Bronchial epithelial cell (primary cell): ENCODE measurements at regions not wholly inside any gene's neighbourhood (a gene's known extent, or its start where the extent isn't known, plus 50 kb on each side); places are given as distances from the start of the nearest gene placed in this dataset.

Experiments
- DNase-seq: peaks from one replicate; pipeline ENCODE4 v3.0.0-alpha.2; 2010; ENCODE audit warnings: low read depth
- FAIRE-seq: peaks from 2 replicates; lab custom pipeline; 2011; peaks lifted over from hg19 to GRCh38; lab: Jason Lieb, UNC
- H3K27me3 ChIP-seq: 2 replicates; pipeline ENCODE4 v1.5.1; 2011; ENCODE audit warnings: low read length; ENCODE audit not compliant: control insufficient read depth, insufficient read depth
- H3K36me3 ChIP-seq: 2 replicates; pipeline ENCODE4 v1.5.1; 2011; ENCODE audit warnings: low read length; ENCODE audit not compliant: control insufficient read depth, insufficient read depth
- H3K4me3 ChIP-seq: 2 replicates; pipeline ENCODE4 v1.5.1; 2011; ENCODE audit warnings: mild to moderate bottlenecking, low read depth, low read length, control low read depth
- CTCF ChIP-seq: IDR thresholded peaks from 2 replicates; pipeline ENCODE4 v1.5.1; 2011; ENCODE audit warnings: mild to moderate bottlenecking, moderate library complexity, low read length, control low read depth, inconsistent platforms; ENCODE audit not compliant: insufficient read depth, severe bottlenecking

- FAIRE-seq (no peak), DNase-seq (no peak)
- TF ChIP-seq CTCF = no peak
- Histone ChIP-seq H3K27me3 (no peaks in the 10 kb centered on the region), H3K4me3 (no peak overlapping the region), H3K36me3 (no peaks in the 10 kb centered on the region)
Measured at GRCh38 chr5:73395256-73395655, 53.3 kb downstream of the FOXD1 start.

- FAIRE-seq = no peak
- Histone ChIP-seq H3K4me3 (no peak overlapping the region), H3K36me3 (no peaks in the 10 kb centered on the region), H3K27me3 (no peaks in the 10 kb centered on the region)
- no peak for DNase-seq
- no peak for TF ChIP-seq CTCF
Measured at GRCh38 chr5:73394610-73395009, 54.0 kb downstream of the FOXD1 start.

- no peak for DNase-seq
- H3K36me3 ChIP-seq = no peaks in the 10 kb centered on the region
- no peak for FAIRE-seq
- no peak overlapping the region for H3K4me3 ChIP-seq
- H3K27me3 ChIP-seq = no peaks in the 10 kb centered on the region
- no peak for TF ChIP-seq CTCF
Measured at GRCh38 chr5:73393611-73394489, 54.7 kb downstream of the FOXD1 start.

GRCh38 chr5:73392775-73393174 is 55.8 kb downstream of the FOXD1 start:
- no peak overlapping the region for H3K4me3 ChIP-seq
- H3K36me3 ChIP-seq = no peaks in the 10 kb centered on the region
- H3K27me3 ChIP-seq = no peaks in the 10 kb centered on the region
- FAIRE-seq (no peak), DNase-seq (no peak)
- TF ChIP-seq CTCF = no peak

GRCh38 chr5:73391441-73391881 is 57.1 kb downstream of the FOXD1 start:
- no peak for DNase-seq
- no peaks in the 10 kb centered on the region for H3K27me3 ChIP-seq
- TF ChIP-seq CTCF = no peak
- no peak overlapping the region for H3K4me3 ChIP-seq
- H3K36me3 ChIP-seq = no peaks in the 10 kb centered on the region
- no peak for FAIRE-seq
